WTC11 (cell line): ENCODE measurements at regions not wholly inside any gene's neighbourhood (a gene's known extent, or its start where the extent isn't known, plus 50 kb on each side); places are given as distances from the start of the nearest gene placed in this dataset.

Experiments used
- ATAC-seq: fragments of 200-7000 bp; cut with Tn5 transposase; 2 replicates; pipeline ENCODE4 v1.10.0; 2021; ENCODE audit warnings: mild to moderate bottlenecking, moderate library complexity
- CTCF ChIA-PET: fragments of 300-600 bp; sonication (Branson Sonifier 250); formaldehyde crosslinking; loops from one replicate; lab custom pipeline; 2021; ENCODE audit warnings: antibody characterized with exemption; lab: Charles Lee
- POLR2A ChIA-PET: fragments of 350-600 bp; sonication (Branson Sonifier 250); formaldehyde crosslinking; loops from one replicate; lab custom pipeline; 2021; ENCODE audit warnings: antibody characterized with exemption; lab: Charles Lee
- DNase-seq: peaks from one replicate; pipeline ENCODE4 v3.0.0; 2021; ENCODE audit warnings: low spot score
- H3K27ac Mint-ChIP-seq: 2 replicates; pipeline ENCODE4 v1.8.0; 2021; ENCODE audit warnings: mixed read lengths
- H3K27me3 Mint-ChIP-seq: 2 replicates; pipeline ENCODE4 v1.8.0; 2021; ENCODE audit warnings: low read depth, mild to moderate bottlenecking, moderate library complexity, mixed read lengths
- H3K36me3 Mint-ChIP-seq: 2 replicates; pipeline ENCODE4 v1.8.0; 2021; ENCODE audit warnings: mixed read lengths
- H3K4me1 Mint-ChIP-seq: 2 replicates; pipeline ENCODE4 v1.8.0; 2022; ENCODE audit warnings: mixed read lengths
- H3K4me3 Mint-ChIP-seq: 2 replicates; pipeline ENCODE4 v1.8.0; 2021; ENCODE audit warnings: mild to moderate bottlenecking, moderate library complexity, mixed read lengths
- H3K9me3 Mint-ChIP-seq: 2 replicates; pipeline ENCODE4 v1.8.0; 2021; ENCODE audit warnings: mixed read lengths
- ATF1 ChIP-seq: sonication (generic); formaldehyde crosslinking; IDR thresholded peaks from 2 replicates; pipeline ENCODE4 v1.8.1; 2023; ENCODE audit warnings: mild to moderate bottlenecking, moderate library complexity, missing genetic modification reagents
- CBFB ChIP-seq: sonication (generic); formaldehyde crosslinking; IDR thresholded peaks from 2 replicates; pipeline ENCODE4 v1.8.1; 2022; ENCODE audit warnings: mild to moderate bottlenecking, low read depth, missing genetic modification reagents
- ELF4 ChIP-seq: sonication (generic); formaldehyde crosslinking; IDR thresholded peaks from 2 replicates; pipeline ENCODE4 v1.8.1; 2022; ENCODE audit warnings: low read depth, mild to moderate bottlenecking, moderate library complexity, missing genetic modification reagents
- EMX1 ChIP-seq: fragments of 250-450 bp; sonication (Bioruptor Pico); IDR thresholded peaks from 2 replicates; pipeline ENCODE4 v1.8.0; 2021; ENCODE audit warnings: mild to moderate bottlenecking
- ESRRA ChIP-seq: sonication (generic); formaldehyde crosslinking; IDR thresholded peaks from 2 replicates; pipeline ENCODE4 v1.8.1; 2022; ENCODE audit warnings: mild to moderate bottlenecking, missing genetic modification reagents, borderline replicate concordance
- FOXK1 ChIP-seq: sonication (generic); formaldehyde crosslinking; IDR thresholded peaks from 2 replicates; pipeline ENCODE4 v1.8.0; 2022; ENCODE audit warnings: mild to moderate bottlenecking, moderate library complexity, missing genetic modification reagents
- FOXP1 ChIP-seq: sonication (generic); formaldehyde crosslinking; IDR thresholded peaks from 2 replicates; pipeline ENCODE4 v1.8.0; 2022; ENCODE audit warnings: missing genetic modification reagents, mild to moderate bottlenecking, moderate library complexity, borderline replicate concordance
- GRHL2 ChIP-seq: fragments of 250-450 bp; sonication (Bioruptor Pico); IDR thresholded peaks from 2 replicates; pipeline ENCODE4 v1.8.0; 2022; ENCODE audit warnings: mild to moderate bottlenecking, moderate library complexity; ENCODE audit not compliant: insufficient replicate concordance, severe bottlenecking
- MYBL2 ChIP-seq: sonication (generic); formaldehyde crosslinking; IDR thresholded peaks from 2 replicates; pipeline ENCODE4 v1.8.1; 2023; ENCODE audit warnings: mild to moderate bottlenecking, moderate library complexity, missing genetic modification reagents
- NFATC4 ChIP-seq: fragments of 250-450 bp; sonication (Bioruptor Pico); IDR thresholded peaks from 2 replicates; pipeline ENCODE4 v1.9.0; 2021; ENCODE audit warnings: mild to moderate bottlenecking
- RELA ChIP-seq: sonication (generic); formaldehyde crosslinking; IDR thresholded peaks from 2 replicates; pipeline ENCODE4 v1.8.1; 2022; ENCODE audit warnings: missing genetic modification reagents, mild to moderate bottlenecking, borderline replicate concordance
- SMAD4 ChIP-seq: sonication (generic); formaldehyde crosslinking; IDR thresholded peaks from 2 replicates; pipeline ENCODE4 v1.8.0; 2022; ENCODE audit warnings: mild to moderate bottlenecking, missing genetic modification reagents
- TP53 ChIP-seq: sonication (generic); formaldehyde crosslinking; IDR thresholded peaks from 2 replicates; pipeline ENCODE4 v1.8.1; 2023; ENCODE audit warnings: mild to moderate bottlenecking, missing genetic modification reagents
- ZNF263 ChIP-seq: sonication (generic); formaldehyde crosslinking; IDR thresholded peaks from 2 replicates; pipeline ENCODE4 v1.8.1; 2022; ENCODE audit warnings: low read depth, mild to moderate bottlenecking, moderate library complexity, missing genetic modification reagents
- ZNF671 ChIP-seq: fragments of 250-450 bp; sonication (Bioruptor Pico); IDR thresholded peaks from 2 replicates; pipeline ENCODE4 v1.8.0; 2021; ENCODE audit warnings: mild to moderate bottlenecking
- TF ChIP-seq, protein P1 (sequence below): fragments of 250-450 bp; sonication (Bioruptor Pico); conservative IDR thresholded peaks from 2 replicates; pipeline ENCODE4 v1.9.0; 2021; ENCODE audit warnings: mild to moderate bottlenecking
- TF ChIP-seq, protein P2 (sequence below): fragments of 250-450 bp; sonication (Bioruptor Pico); IDR thresholded peaks from 2 replicates; pipeline ENCODE4 v1.8.0; 2021; ENCODE audit warnings: mild to moderate bottlenecking
- TF ChIP-seq, protein P3 (sequence below): sonication (generic); formaldehyde crosslinking; IDR thresholded peaks from 2 replicates; pipeline ENCODE4 v1.8.0; 2022; ENCODE audit warnings: mild to moderate bottlenecking, missing genetic modification reagents
- TF ChIP-seq, protein P4 (sequence below): sonication (generic); formaldehyde crosslinking; IDR thresholded peaks from 2 replicates; pipeline ENCODE4 v1.8.1; 2023; ENCODE audit warnings: mild to moderate bottlenecking, missing genetic modification reagents
- TF ChIP-seq, protein P5 (sequence below): sonication (generic); formaldehyde crosslinking; IDR thresholded peaks from 2 replicates; pipeline ENCODE4 v1.8.1; 2023; ENCODE audit warnings: mild to moderate bottlenecking, moderate library complexity, missing genetic modification reagents
- TF ChIP-seq, protein P6 (sequence below): fragments of 250-450 bp; sonication (Bioruptor Pico); IDR thresholded peaks from 2 replicates; pipeline ENCODE4 v1.9.0; 2021; ENCODE audit warnings: moderate library complexity, mild to moderate bottlenecking, inconsistent platforms, borderline replicate concordance
- TF ChIP-seq, protein P7 (sequence below): fragments of 200-600 bp; IDR thresholded peaks from 2 replicates; pipeline ENCODE4 v1.8.0; 2022; ENCODE audit warnings: antibody characterized with exemption

DNA sequence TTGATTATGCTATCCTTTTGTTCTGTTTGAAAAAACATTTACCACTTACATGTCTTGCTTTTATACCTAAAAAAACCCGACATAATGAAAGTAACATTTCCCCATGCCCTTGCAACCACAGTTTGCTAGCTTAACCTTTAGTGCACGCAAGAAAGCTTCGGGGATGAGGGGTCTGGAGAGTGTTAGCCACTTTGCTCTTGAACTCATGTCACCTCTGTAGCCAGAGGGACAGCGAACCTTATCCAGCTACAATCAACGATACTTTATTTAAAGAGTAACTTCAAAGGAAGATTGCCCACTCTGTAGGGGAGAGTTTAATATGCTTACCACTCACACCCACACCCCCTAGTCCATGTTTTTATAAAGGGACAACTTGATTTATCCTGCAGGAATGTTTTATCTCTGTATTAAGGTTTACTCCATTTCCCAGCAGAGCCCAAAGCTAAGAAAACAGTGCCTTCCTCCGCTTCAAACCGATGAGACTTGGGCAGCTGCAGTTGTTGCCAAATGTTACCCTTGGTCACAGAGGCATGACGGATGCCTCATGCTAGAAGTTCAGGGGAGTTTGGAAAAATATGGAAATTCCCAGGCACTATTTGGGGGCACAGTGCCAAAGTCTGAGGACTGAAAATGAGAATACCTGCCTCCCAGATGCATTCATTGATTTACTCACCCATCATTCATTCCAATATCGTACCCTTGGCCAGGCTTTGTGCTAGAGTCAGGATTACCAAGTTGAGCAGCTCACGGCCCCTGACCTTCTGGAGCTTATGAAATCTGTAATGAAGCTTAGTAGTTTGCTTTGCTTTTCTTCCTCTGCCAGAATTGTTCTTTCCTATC, 61.4 kb upstream of the VCAM1 start (continued):
- TF ChIP-seq, protein P1, sequence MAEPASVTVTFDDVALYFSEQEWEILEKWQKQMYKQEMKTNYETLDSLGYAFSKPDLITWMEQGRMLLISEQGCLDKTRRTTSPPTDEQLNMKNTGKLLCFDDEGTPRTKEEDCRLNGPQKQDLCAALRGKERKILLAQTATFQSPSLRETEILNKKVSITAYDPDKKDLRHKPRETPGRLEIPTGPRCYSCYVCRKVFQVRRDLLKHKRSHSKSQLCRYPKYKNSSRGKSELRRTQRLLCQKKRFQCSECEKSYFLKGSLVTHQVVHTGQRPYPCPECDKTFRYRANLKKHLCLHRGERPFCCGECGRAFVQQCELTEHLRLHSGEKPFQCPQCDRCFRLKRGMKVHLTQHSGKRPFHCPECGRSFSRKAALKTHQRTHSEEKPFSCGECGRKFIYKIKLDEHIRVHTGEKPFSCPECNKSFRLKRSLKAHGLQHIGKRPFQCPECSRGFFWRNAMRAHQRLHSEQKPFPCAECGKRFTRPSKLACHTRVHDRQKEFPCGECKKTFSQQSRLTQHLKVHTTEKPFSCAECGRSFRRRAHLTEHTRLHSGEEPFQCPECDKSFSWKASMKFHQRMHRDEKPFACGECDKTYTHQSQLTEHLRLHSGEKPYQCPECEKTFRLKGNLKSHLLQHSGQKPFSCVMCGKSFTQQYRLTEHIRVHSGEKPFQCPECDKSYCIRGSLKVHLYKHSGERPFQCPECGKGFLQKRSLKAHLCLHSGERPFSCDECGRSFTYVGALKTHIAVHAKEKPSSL (CRISPR knock-in tag): no peak
- TF ChIP-seq, protein P2, sequence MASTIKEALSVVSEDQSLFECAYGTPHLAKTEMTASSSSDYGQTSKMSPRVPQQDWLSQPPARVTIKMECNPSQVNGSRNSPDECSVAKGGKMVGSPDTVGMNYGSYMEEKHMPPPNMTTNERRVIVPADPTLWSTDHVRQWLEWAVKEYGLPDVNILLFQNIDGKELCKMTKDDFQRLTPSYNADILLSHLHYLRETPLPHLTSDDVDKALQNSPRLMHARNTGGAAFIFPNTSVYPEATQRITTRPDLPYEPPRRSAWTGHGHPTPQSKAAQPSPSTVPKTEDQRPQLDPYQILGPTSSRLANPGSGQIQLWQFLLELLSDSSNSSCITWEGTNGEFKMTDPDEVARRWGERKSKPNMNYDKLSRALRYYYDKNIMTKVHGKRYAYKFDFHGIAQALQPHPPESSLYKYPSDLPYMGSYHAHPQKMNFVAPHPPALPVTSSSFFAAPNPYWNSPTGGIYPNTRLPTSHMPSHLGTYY: no peak

DNA sequence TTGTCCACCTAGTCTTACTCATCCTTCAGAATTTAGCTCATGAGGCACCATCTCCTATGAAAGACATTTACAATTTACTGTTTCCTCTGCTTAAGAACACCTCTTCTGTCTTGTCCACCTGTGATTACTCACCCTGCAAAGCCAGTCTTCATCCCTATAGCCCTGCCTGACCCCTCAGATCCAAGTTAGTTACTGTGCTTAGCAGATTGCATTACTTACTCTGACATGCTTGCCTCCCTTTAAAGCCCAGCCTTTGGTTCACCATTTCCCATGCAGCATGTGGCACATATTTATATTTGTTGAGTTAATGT, 60.9 kb upstream of the VCAM1 start:
- no peak for ATAC-seq
- ChIA-PET CTCF (no interaction called here), POLR2A (no interaction called here)
- no peaks in the 10 kb centered on the region for H3K36me3 Mint-ChIP-seq
- H3K27ac Mint-ChIP-seq: no peak overlapping the region
- no peaks in the 10 kb centered on the region; the same call in 1 of the 2 replicates for H3K27me3 Mint-ChIP-seq
- H3K4me3 Mint-ChIP-seq: no peak overlapping the region
- no peaks in the 10 kb centered on the region for H3K4me1 Mint-ChIP-seq
- no peak for TF ChIP-seq GRHL2 (CRISPR knock-in tag)
- TF ChIP-seq ESRRA (CRISPR knock-in tag): no peak
- TF ChIP-seq, protein P3, sequence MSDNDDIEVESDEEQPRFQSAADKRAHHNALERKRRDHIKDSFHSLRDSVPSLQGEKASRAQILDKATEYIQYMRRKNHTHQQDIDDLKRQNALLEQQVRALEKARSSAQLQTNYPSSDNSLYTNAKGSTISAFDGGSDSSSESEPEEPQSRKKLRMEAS (CRISPR knock-in tag): no peak
- no peak for TF ChIP-seq ELF4 (CRISPR knock-in tag)
- TF ChIP-seq, protein P4, sequence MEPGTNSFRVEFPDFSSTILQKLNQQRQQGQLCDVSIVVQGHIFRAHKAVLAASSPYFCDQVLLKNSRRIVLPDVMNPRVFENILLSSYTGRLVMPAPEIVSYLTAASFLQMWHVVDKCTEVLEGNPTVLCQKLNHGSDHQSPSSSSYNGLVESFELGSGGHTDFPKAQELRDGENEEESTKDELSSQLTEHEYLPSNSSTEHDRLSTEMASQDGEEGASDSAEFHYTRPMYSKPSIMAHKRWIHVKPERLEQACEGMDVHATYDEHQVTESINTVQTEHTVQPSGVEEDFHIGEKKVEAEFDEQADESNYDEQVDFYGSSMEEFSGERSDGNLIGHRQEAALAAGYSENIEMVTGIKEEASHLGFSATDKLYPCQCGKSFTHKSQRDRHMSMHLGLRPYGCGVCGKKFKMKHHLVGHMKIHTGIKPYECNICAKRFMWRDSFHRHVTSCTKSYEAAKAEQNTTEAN: no peak
- TF ChIP-seq, protein P5, sequence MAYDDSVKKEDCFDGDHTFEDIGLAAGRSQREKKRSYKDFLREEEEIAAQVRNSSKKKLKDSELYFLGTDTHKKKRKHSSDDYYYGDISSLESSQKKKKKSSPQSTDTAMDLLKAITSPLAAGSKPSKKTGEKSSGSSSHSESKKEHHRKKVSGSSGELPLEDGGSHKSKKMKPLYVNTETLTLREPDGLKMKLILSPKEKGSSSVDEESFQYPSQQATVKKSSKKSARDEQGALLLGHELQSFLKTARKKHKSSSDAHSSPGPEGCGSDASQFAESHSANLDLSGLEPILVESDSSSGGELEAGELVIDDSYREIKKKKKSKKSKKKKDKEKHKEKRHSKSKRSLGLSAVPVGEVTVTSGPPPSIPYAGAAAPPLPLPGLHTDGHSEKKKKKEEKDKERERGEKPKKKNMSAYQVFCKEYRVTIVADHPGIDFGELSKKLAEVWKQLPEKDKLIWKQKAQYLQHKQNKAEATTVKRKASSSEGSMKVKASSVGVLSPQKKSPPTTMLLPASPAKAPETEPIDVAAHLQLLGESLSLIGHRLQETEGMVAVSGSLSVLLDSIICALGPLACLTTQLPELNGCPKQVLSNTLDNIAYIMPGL: no peak
- no peak for TF ChIP-seq SMAD4 (CRISPR knock-in tag)
- TF ChIP-seq TP53 (CRISPR knock-in tag): no peak
- no peak for TF ChIP-seq EMX1 (CRISPR knock-in tag)
- TF ChIP-seq FOXP1 (CRISPR knock-in tag): no peak
- no peak for TF ChIP-seq MYBL2 (CRISPR knock-in tag)
- no peak for TF ChIP-seq CBFB
- no peak for TF ChIP-seq ZNF671
- no peak for TF ChIP-seq ATF1 (CRISPR knock-in tag)
- TF ChIP-seq RELA: no peak
- TF ChIP-seq NFATC4 (CRISPR knock-in tag): no peak
- TF ChIP-seq FOXK1: no peak
- TF ChIP-seq, protein P6, sequence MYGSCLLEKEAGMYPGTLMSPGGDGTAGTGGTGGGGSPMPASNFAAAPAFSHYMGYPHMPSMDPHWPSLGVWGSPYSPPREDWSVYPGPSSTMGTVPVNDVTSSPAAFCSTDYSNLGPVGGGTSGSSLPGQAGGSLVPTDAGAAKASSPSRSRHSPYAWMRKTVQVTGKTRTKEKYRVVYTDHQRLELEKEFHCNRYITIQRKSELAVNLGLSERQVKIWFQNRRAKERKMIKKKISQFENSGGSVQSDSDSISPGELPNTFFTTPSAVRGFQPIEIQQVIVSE (CRISPR knock-in tag): no peak
- TF ChIP-seq, protein P7, sequence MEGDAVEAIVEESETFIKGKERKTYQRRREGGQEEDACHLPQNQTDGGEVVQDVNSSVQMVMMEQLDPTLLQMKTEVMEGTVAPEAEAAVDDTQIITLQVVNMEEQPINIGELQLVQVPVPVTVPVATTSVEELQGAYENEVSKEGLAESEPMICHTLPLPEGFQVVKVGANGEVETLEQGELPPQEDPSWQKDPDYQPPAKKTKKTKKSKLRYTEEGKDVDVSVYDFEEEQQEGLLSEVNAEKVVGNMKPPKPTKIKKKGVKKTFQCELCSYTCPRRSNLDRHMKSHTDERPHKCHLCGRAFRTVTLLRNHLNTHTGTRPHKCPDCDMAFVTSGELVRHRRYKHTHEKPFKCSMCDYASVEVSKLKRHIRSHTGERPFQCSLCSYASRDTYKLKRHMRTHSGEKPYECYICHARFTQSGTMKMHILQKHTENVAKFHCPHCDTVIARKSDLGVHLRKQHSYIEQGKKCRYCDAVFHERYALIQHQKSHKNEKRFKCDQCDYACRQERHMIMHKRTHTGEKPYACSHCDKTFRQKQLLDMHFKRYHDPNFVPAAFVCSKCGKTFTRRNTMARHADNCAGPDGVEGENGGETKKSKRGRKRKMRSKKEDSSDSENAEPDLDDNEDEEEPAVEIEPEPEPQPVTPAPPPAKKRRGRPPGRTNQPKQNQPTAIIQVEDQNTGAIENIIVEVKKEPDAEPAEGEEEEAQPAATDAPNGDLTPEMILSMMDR: no peak
- TF ChIP-seq ZNF263 (CRISPR knock-in tag): no peak
- no peak for DNase-seq
- H3K9me3 Mint-ChIP-seq: 0 out of 2 replicates have a peak, but pooled peaks cover 4% of the 10 kb centered on the region
